ENCODE measurements at regions not wholly inside any gene's neighbourhood (a gene's known extent, or its start where the extent isn't known, plus 50 kb on each side); places are given as distances from the start of the nearest gene placed in this dataset.

GRCh38 chr3:162213196-162213595, 716.6 kb downstream of the OTOL1 start:
- DNase-seq, result no peak

GRCh38 chr3:162213956-162214355, 717.3 kb downstream of the OTOL1 start:
- no peak for DNase-seq

- no peak for DNase-seq
These were observed 721.0 kb downstream of the OTOL1 start for GRCh38 chr3:162217647-162218046.

- DNase-seq, result no peak
These were observed 721.9 kb downstream of the OTOL1 start for GRCh38 chr3:162218479-162218878.

GRCh38 chr3:162224746-162225145, 728.1 kb downstream of the OTOL1 start:
- no peak for DNase-seq

- no peak for DNase-seq
These were observed 740.3 kb downstream of the OTOL1 start for GRCh38 chr3:162236949-162237348.

- DNase-seq, result no peak
These were observed 754.2 kb downstream of the OTOL1 start for GRCh38 chr3:162250782-162251181.

- DNase-seq, result no peak
These were observed 765.5 kb downstream of the OTOL1 start for GRCh38 chr3:162262129-162262528.

GRCh38 chr3:162263596-162263995, 767.0 kb downstream of the OTOL1 start:
- DNase-seq, result no peak

- DNase-seq, result no peak
These were observed 773.2 kb downstream of the OTOL1 start for GRCh38 chr3:162269636-162270458.

GRCh38 chr3:162274070-162274469, 777.5 kb downstream of the OTOL1 start:
- no peak for DNase-seq

GRCh38 chr3:162278834-162279233, 782.2 kb downstream of the OTOL1 start:
- DNase-seq, result no peak

GRCh38 chr3:162285259-162285658, 788.7 kb downstream of the OTOL1 start:
- DNase-seq, result no peak

GRCh38 chr3:162287600-162287999, 791.0 kb downstream of the OTOL1 start:
- DNase-seq, result no peak

GRCh38 chr3:162292409-162292808, 795.8 kb downstream of the OTOL1 start:
- no peak for DNase-seq

GRCh38 chr3:162295323-162295983, 798.8 kb downstream of the OTOL1 start:
- DNase-seq, result no peak

GRCh38 chr3:162302983-162303624, 806.5 kb downstream of the OTOL1 start:
- no peak for DNase-seq

- DNase-seq, result no peak
These were observed 820.4 kb downstream of the OTOL1 start for GRCh38 chr3:162317046-162317445.

- no peak for DNase-seq
These were observed 832.0 kb downstream of the OTOL1 start for GRCh38 chr3:162328649-162329048.

GRCh38 chr3:162329514-162329913, 832.9 kb downstream of the OTOL1 start:
- no peak for DNase-seq

GRCh38 chr3:162332344-162332743, 835.7 kb downstream of the OTOL1 start:
- DNase-seq, result no peak

- no peak for DNase-seq
These were observed 837.9 kb downstream of the OTOL1 start for GRCh38 chr3:162334537-162334936.

GRCh38 chr3:162337630-162338029, 841.0 kb downstream of the OTOL1 start:
- no peak for DNase-seq

GRCh38 chr3:162338514-162338913, 841.9 kb downstream of the OTOL1 start:
- DNase-seq, result no peak

Data from NCI-H526 (cell line).